ENCODE measurements at regions not wholly inside any gene's neighbourhood (a gene's known extent, or its start where the extent isn't known, plus 50 kb on each side); places are given as distances from the start of the nearest gene placed in this dataset.

GRCh38 chr2:103004426-103004942, 242.7 kb downstream of the TMEM182 start:
- no peak for DNase-seq (ENCODE audit: low spot score)
- TF ChIP-seq CTCF (IDR thresholded peaks at IDR 0.05; ENCODE audit: extremely low read depth, missing control alignments): no peak

- no peak for DNase-seq (ENCODE audit: low spot score)
- no peak for TF ChIP-seq CTCF (IDR thresholded peaks at IDR 0.05; ENCODE audit: extremely low read depth, missing control alignments)
These were observed 243.6 kb downstream of the TMEM182 start for GRCh38 chr2:103005393-103005792.

GRCh38 chr2:103007086-103007485, 245.3 kb downstream of the TMEM182 start:
- no peak for DNase-seq (ENCODE audit: low spot score)
- no peak for TF ChIP-seq CTCF (IDR thresholded peaks at IDR 0.05; ENCODE audit: extremely low read depth, missing control alignments)

- DNase-seq (ENCODE audit: low spot score): no peak
- TF ChIP-seq CTCF (IDR thresholded peaks at IDR 0.05; ENCODE audit: extremely low read depth, missing control alignments): no peak
These were observed 246.8 kb downstream of the TMEM182 start for GRCh38 chr2:103008586-103008985.

DNA sequence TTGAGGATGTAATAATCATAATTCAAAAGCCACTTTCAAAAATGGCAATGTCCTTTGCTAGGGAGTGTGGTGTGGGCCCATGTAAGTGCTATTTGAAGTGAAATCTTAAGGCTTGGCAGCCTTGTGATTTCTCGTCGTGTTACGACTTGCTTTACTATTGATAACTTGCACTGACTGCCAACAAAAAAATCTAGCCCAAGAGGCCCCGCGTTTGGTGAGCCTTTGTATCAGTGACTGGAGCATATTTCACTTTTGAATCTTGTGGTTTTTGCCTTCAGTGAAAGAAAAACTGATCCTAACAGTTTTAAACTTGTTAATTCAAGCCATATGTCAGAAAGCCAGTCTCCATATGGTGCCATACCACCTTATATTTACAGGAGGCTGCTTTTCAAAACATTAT, 248.0 kb downstream of the TMEM182 start:
- TF ChIP-seq CTCF (IDR thresholded peaks at IDR 0.05; ENCODE audit: extremely low read depth, missing control alignments): no peak

DNA sequence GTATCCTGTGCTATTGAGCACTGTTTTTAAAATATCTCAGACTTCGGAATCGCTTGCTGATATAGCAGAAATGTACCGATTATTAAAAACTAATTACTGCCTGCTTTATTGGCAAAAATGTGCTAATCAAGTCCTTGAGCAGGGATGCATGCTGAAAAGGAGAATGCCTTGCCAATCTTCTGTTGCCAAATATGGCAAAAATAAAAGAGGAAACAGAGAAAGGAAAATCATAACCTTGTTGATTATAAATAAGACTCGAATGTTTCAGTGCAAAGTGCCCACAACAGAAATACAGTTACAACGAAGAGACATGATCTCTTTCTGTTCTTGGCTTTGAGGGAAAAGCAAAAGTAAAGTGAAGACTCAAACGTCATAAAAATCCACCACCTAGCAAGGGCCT, 248.5 kb downstream of the TMEM182 start:
- no peak for TF ChIP-seq CTCF (IDR thresholded peaks at IDR 0.05; ENCODE audit: extremely low read depth, missing control alignments)
- no peak for DNase-seq (ENCODE audit: low spot score)

More for the DNA sequence above, 248.0 kb downstream of the TMEM182 start:
- no peak for DNase-seq (ENCODE audit: low spot score)

DNA sequence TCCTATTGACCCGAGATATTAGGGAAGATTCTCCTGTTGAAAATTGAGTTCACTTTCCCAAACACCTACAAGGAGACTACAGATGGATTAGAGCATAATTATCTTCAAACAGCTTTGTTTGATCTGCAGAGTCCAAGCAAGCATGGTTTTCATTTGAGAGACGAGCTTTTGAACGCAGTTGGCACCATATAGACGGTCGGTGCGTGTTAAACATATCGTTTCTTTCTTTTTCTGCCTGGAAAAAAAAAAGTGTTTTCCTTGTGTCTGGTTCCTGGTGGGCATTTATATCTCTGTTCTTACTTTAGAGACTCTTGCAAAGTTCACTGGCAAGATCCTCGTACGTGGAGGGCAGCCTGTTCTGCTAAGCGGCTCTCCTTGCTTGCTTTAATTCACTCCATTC, 248.9 kb downstream of the TMEM182 start:
- DNase-seq (ENCODE audit: low spot score): no peak

More for the DNA sequence above, 248.9 kb downstream of the TMEM182 start:
- TF ChIP-seq CTCF (IDR thresholded peaks at IDR 0.05; ENCODE audit: extremely low read depth, missing control alignments): no peak

Measured in GM20000 (cell line).